ENCODE measurements at regions not wholly inside any gene's neighbourhood (a gene's known extent, or its start where the extent isn't known, plus 50 kb on each side); places are given as distances from the start of the nearest gene placed in this dataset.

DNA sequence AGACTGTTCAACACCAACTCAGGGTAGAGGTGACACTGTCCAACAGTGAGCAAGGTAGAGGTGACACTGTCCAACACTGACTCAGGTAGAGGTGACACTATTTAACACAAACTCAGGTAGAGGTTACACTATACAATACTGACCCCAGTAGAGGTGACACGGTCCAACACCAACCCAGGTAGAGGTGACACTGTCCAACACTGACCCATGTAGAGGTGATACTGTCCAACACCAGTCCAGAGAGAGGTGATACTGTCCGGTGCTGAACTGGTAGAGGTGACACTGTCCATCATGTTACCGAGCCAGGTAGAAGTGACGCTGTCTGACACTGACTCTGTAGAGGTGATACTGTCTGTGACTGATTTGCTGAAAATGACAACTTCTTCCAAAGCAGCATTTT, 102.4 kb downstream of the GATA3 start:
- H4K20me1 ChIP-seq (ENCODE audit: control insufficient read depth, extremely low read depth, insufficient read depth, low read length) = no peaks in the 10 kb centered on the region
- no peak overlapping the region for H3K4me2 ChIP-seq (ENCODE audit: control insufficient read depth, extremely low read depth, insufficient read depth, low read depth, low read length)
- peaks cover 20% of the 10 kb centered on the region for H3K4me1 ChIP-seq (ENCODE audit: control insufficient read depth, extremely low read depth, insufficient read depth, low read length)
- no peak for TF ChIP-seq EZH2 (IDR thresholded peaks at IDR 0.05; ENCODE audit: low read length)
- TF ChIP-seq, protein P1, sequence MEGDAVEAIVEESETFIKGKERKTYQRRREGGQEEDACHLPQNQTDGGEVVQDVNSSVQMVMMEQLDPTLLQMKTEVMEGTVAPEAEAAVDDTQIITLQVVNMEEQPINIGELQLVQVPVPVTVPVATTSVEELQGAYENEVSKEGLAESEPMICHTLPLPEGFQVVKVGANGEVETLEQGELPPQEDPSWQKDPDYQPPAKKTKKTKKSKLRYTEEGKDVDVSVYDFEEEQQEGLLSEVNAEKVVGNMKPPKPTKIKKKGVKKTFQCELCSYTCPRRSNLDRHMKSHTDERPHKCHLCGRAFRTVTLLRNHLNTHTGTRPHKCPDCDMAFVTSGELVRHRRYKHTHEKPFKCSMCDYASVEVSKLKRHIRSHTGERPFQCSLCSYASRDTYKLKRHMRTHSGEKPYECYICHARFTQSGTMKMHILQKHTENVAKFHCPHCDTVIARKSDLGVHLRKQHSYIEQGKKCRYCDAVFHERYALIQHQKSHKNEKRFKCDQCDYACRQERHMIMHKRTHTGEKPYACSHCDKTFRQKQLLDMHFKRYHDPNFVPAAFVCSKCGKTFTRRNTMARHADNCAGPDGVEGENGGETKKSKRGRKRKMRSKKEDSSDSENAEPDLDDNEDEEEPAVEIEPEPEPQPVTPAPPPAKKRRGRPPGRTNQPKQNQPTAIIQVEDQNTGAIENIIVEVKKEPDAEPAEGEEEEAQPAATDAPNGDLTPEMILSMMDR (optimal IDR thresholded peaks at IDR 0.05 in 1 of 3, IDR thresholded peaks at IDR 0.05 in 1 of 3, conservative IDR thresholded peaks at IDR 0.05 in 1 of 3; ENCODE audit: extremely low read depth in 1 of 3, insufficient read depth in 2 of 3, low read length in 3 of 3) = no peak
- DNase-seq (ENCODE audit: low read depth, low spot score) (no peak), FAIRE-seq (no peak)
- H3K27me3 ChIP-seq (ENCODE audit: control insufficient read depth, extremely low read depth, insufficient read depth, low read length) = no peaks in the 10 kb centered on the region
- no peaks in the 10 kb centered on the region for H3K9me3 ChIP-seq (ENCODE audit: control insufficient read depth, low read depth, low read length)
- H3K4me3 ChIP-seq (ENCODE audit: control insufficient read depth in 2 of 3, extremely low read depth in 1 of 3, insufficient read depth in 2 of 3, low read depth in 1 of 3, low read length in 3 of 3) = no peak overlapping the region
- H3K79me2 ChIP-seq (ENCODE audit: control insufficient read depth, insufficient read depth, low read length) = no peaks in the 10 kb centered on the region
- no peaks in the 10 kb centered on the region for H3K9me1 ChIP-seq (ENCODE audit: control insufficient read depth, extremely low read depth, insufficient read depth, low read length)
- no peak overlapping the region for H3K9ac ChIP-seq (ENCODE audit: control insufficient read depth, extremely low read depth, insufficient read depth, low read length)
- no peak overlapping the region for H2AFZ ChIP-seq (ENCODE audit: control insufficient read depth, low read length)
- dilution Hi-C loops (cut with MboI; ENCODE audit: extremely low pct_ligation_motif_present, low sequenced_read_pairs) = no loop called here
- H3K36me3 ChIP-seq (ENCODE audit: control insufficient read depth in 2 of 2, extremely low read depth in 1 of 2, insufficient read depth in 2 of 2, low read length in 2 of 2) = no peaks in the 10 kb centered on the region
- H3K27ac ChIP-seq (ENCODE audit: control insufficient read depth, insufficient read depth, low read length) = no peak overlapping the region

DNA sequence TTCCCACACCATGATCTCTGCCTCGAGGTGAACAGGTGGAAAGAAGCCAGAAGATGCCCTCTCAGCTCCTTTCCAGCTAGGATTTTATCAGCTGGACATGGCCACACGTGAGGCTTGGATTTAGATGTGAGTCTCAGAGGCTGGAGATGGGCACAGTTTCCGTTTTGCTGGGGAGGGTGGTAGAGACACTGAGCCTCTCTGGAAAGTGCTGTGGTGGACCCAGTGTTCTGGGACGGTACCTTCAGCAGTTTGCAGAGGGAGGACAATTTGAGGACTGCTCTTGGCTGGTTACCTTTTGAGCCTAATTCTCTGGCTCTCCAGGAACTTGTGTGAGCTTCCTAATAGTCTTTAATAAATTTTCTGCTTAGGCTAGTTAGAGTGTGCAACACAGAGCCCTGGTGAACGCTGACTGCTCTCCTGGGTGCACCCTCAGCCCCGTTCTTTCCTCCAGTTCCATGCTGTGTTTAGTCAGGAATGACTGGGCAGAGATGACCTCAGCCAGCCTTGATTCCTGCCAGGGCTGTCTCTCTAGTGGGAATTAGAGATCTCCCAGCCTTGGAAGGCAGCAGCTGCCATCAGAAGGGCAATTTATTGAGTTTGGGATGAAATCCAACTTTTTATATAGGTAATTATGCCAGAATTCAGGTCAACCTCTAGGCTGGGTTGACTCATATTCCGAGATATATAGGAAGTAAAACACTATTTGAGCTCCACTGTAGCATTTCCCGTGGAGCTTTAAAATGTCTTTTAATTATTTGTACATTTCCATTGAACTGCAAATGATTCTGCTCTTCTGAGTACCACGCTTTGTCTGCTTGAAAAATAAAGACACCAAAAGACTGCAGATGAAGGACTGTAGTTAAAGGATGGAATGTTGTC, 103.9 kb downstream of the GATA3 start:
- FAIRE-seq (peak; percentile 84), DNase-seq (ENCODE audit: low read depth, low spot score) (peak; percentile 25)
- H3K9me3 ChIP-seq (ENCODE audit: control insufficient read depth, low read depth, low read length) = no peaks in the 10 kb centered on the region
- H3K36me3 ChIP-seq (ENCODE audit: control insufficient read depth in 2 of 2, extremely low read depth in 1 of 2, insufficient read depth in 2 of 2, low read length in 2 of 2) = no peaks in the 10 kb centered on the region
- H3K4me3 ChIP-seq (ENCODE audit: control insufficient read depth in 2 of 3, extremely low read depth in 1 of 3, insufficient read depth in 2 of 3, low read depth in 1 of 3, low read length in 3 of 3) = no peak overlapping the region
- no peak overlapping the region for H2AFZ ChIP-seq (ENCODE audit: control insufficient read depth, low read length)
- no peaks in the 10 kb centered on the region for H4K20me1 ChIP-seq (ENCODE audit: control insufficient read depth, extremely low read depth, insufficient read depth, low read length)
- H3K4me2 ChIP-seq (ENCODE audit: control insufficient read depth, extremely low read depth, insufficient read depth, low read depth, low read length) = peak overlapping the region; percentile 42
- TF ChIP-seq, protein P1 (optimal IDR thresholded peaks at IDR 0.05 in 1 of 3, IDR thresholded peaks at IDR 0.05 in 1 of 3, conservative IDR thresholded peaks at IDR 0.05 in 1 of 3; ENCODE audit: extremely low read depth in 1 of 3, insufficient read depth in 2 of 3, low read length in 3 of 3) = no peak
- no peak for TF ChIP-seq EZH2 (IDR thresholded peaks at IDR 0.05; ENCODE audit: low read length)
- no peaks in the 10 kb centered on the region for H3K27me3 ChIP-seq (ENCODE audit: control insufficient read depth, extremely low read depth, insufficient read depth, low read length)
- no peaks in the 10 kb centered on the region for H3K79me2 ChIP-seq (ENCODE audit: control insufficient read depth, insufficient read depth, low read length)
- no peak overlapping the region for H3K27ac ChIP-seq (ENCODE audit: control insufficient read depth, insufficient read depth, low read length)
- no peaks in the 10 kb centered on the region for H3K9me1 ChIP-seq (ENCODE audit: control insufficient read depth, extremely low read depth, insufficient read depth, low read length)
- no peak overlapping the region for H3K9ac ChIP-seq (ENCODE audit: control insufficient read depth, extremely low read depth, insufficient read depth, low read length)
- H3K4me1 ChIP-seq (ENCODE audit: control insufficient read depth, extremely low read depth, insufficient read depth, low read length) = peaks cover 20% of the 10 kb centered on the region
- dilution Hi-C loops (cut with MboI; ENCODE audit: extremely low pct_ligation_motif_present, low sequenced_read_pairs) = no loop called here
